AG04449 (cell line): ENCODE measurements at regions not wholly inside any gene's neighbourhood (a gene's known extent, or its start where the extent isn't known, plus 50 kb on each side); places are given as distances from the start of the nearest gene placed in this dataset.

ENCODE experiments used
- CTCF ChIA-PET: fragments of 350-600 bp; formaldehyde crosslinking; extraction: SDS; loops from one replicate; lab custom pipeline; 2021; ENCODE audit warnings: antibody characterized with exemption; lab: Yijun Ruan, JAX
- POLR2A ChIA-PET: fragments of 400-600, 350-600 bp; formaldehyde crosslinking; extraction: SDS; loops from one replicate; lab custom pipeline; 2020; ENCODE audit warnings: antibody characterized with exemption, inconsistent platforms; lab: Yijun Ruan, JAX
- DNase-seq: peaks from one replicate; pipeline ENCODE4 v3.0.0-alpha.2; 2010; ENCODE audit warnings: low read depth, low spot score
- H3K4me3 ChIP-seq: 2 replicates; pipeline ENCODE4 v1.5.1; 2011; ENCODE audit warnings: low read depth, mild to moderate bottlenecking, control low read depth, low read length
- TF ChIP-seq, protein P1 (sequence below): IDR thresholded peaks from one replicate; pipeline ENCODE4 v1.5.1; 2011; ENCODE audit warnings: mild to moderate bottlenecking, moderate library complexity, low read length, control low read depth, inconsistent platforms; ENCODE audit not compliant: insufficient read depth; ENCODE audit errors: missing control alignments

- POLR2A ChIA-PET = no interaction called here
- TF ChIP-seq, protein P1, sequence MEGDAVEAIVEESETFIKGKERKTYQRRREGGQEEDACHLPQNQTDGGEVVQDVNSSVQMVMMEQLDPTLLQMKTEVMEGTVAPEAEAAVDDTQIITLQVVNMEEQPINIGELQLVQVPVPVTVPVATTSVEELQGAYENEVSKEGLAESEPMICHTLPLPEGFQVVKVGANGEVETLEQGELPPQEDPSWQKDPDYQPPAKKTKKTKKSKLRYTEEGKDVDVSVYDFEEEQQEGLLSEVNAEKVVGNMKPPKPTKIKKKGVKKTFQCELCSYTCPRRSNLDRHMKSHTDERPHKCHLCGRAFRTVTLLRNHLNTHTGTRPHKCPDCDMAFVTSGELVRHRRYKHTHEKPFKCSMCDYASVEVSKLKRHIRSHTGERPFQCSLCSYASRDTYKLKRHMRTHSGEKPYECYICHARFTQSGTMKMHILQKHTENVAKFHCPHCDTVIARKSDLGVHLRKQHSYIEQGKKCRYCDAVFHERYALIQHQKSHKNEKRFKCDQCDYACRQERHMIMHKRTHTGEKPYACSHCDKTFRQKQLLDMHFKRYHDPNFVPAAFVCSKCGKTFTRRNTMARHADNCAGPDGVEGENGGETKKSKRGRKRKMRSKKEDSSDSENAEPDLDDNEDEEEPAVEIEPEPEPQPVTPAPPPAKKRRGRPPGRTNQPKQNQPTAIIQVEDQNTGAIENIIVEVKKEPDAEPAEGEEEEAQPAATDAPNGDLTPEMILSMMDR = no peak
- H3K4me3 ChIP-seq = no peak overlapping the region
- CTCF ChIA-PET = no interaction called here
- no peak for DNase-seq
These were observed 272.7 kb upstream of the FSHR start for GRCh38 chr2:49426996-49427395.

DNA sequence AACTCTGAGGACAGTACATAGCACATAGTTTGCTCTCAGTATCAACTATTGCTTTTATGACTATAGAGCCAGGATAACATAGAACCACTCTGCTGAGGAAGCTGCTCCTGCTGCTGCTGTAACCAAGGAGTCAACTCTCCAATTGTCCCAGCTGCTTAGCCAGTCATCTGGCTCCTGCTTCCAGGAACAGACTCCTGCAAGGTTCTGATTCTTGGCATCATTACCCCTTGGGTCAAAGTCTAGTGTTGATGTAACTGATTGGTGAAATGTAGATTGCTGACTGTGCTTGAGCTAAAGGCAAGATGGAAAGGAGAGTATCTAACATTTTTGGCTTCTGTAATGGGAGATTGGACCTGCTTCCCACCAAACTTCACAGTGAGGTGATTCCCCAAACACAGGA lies 261.9 kb upstream of the FSHR start:
- DNase-seq = no peak
- POLR2A ChIA-PET = no interaction called here
- CTCF ChIA-PET = no interaction called here
- no peak overlapping the region for H3K4me3 ChIP-seq
- TF ChIP-seq, protein P1 = no peak

- TF ChIP-seq, protein P1 = no peak
- no peak overlapping the region for H3K4me3 ChIP-seq
- ChIA-PET POLR2A (no interaction called here), CTCF (no interaction called here)
- no peak for DNase-seq
These were observed 249.8 kb upstream of the FSHR start for GRCh38 chr2:49404108-49404507.

GRCh38 chr2:49403637-49404036 lies 249.3 kb upstream of the FSHR start:
- POLR2A ChIA-PET = no interaction called here
- TF ChIP-seq, protein P1 = no peak
- no peak for DNase-seq
- CTCF ChIA-PET = no interaction called here
- no peak overlapping the region for H3K4me3 ChIP-seq

- no peak overlapping the region for H3K4me3 ChIP-seq
- ChIA-PET CTCF (no interaction called here), POLR2A (no interaction called here)
- TF ChIP-seq, protein P1 = no peak
- no peak for DNase-seq
These were observed 225.1 kb upstream of the FSHR start for GRCh38 chr2:49379406-49379805.

DNA sequence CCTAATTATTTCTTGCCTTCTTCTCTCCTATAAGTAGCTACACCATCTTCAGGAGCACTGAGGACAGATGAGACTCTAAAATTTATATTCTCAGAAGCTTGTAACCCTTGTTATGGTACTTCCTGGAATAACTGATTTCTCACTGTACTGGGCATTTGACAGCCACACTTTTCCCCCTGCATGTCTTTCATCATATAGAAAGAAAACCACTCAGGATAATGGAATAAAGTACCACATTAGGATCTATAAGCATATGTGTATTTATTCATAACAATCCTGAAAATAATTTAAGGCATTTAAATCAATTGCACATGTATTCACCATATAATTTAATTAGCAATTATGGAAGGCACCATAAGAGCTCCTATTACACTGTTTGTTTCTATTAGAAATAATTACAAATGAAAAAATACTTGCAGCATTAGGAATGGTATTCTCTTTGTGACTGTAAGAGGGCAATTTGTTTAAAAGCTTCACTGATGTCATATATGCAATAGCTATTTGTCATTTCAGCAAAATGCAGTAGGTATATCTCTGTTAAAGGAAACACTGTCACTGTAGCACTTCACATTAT lies 216.9 kb upstream of the FSHR start:
- TF ChIP-seq, protein P1 = no peak
- ChIA-PET CTCF (no interaction called here), POLR2A (no interaction called here)
- DNase-seq = no peak
- H3K4me3 ChIP-seq = no peak overlapping the region
